ENCODE measurements at regions not wholly inside any gene's neighbourhood (a gene's known extent, or its start where the extent isn't known, plus 50 kb on each side); places are given as distances from the start of the nearest gene placed in this dataset.

GRCh38 chr19:29107831-29108230 is 105.1 kb downstream of the UQCRFS1 start:
- no peak for TF ChIP-seq CTCF (IDR thresholded peaks at IDR 0.05)

- no peak for TF ChIP-seq CTCF (IDR thresholded peaks at IDR 0.05)
Observed at GRCh38 chr19:29106346-29106885, 106.5 kb downstream of the UQCRFS1 start.

GRCh38 chr19:29105629-29106292 is 107.2 kb downstream of the UQCRFS1 start:
- TF ChIP-seq CTCF (IDR thresholded peaks at IDR 0.05), result no peak

GRCh38 chr19:29104605-29105241 is 108.2 kb downstream of the UQCRFS1 start:
- no peak for TF ChIP-seq CTCF (IDR thresholded peaks at IDR 0.05)

GRCh38 chr19:29098863-29099481 is 114.0 kb downstream of the UQCRFS1 start:
- no peak for TF ChIP-seq CTCF (IDR thresholded peaks at IDR 0.05)

GRCh38 chr19:29098091-29098490 is 114.9 kb downstream of the UQCRFS1 start:
- TF ChIP-seq CTCF (IDR thresholded peaks at IDR 0.05), result no peak

GRCh38 chr19:29096896-29097295 is 116.1 kb downstream of the UQCRFS1 start:
- TF ChIP-seq CTCF (IDR thresholded peaks at IDR 0.05), result no peak

Data from LNCAP (cell line).